ENCODE measurements at regions not wholly inside any gene's neighbourhood (a gene's known extent, or its start where the extent isn't known, plus 50 kb on each side); places are given as distances from the start of the nearest gene placed in this dataset.

DNA sequence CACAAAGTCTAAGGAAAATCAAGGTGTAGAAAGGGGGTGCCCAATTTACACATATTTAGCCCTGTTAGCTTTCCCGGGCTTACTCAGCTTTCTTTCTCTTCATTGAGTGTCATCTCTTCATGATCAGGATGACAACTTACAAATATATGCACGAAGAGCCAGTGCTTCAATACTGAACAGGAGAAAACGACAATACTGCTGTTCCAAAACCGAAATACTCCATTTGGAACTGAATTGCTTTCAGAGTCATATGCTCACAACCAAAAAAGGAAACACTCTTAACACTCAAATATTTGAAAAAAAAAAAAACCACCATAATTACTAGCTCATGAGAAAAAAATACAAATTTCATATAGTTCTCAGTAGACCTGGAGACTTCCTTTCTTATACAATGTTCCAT is 272.1 kb upstream of the DUSP10 start:
- Mint-ChIP-seq H3K27ac (no peak overlapping the region), H3K4me3 (no peak overlapping the region), H3K4me1 (peaks cover 13 to 15% of the 10 kb centered on the region in 2 experiments), H3K9me3 (peaks cover 5 to 10% of the 10 kb centered on the region in 2 experiments), H3K36me3 (ENCODE audit: insufficient read depth in 1 of 3, low read depth in 3 of 3) (peaks cover 0 to 5% (median 4%) of the 10 kb centered on the region in 3 experiments; a peak in 4 of 7 replicates), H3K27me3 (ENCODE audit: low read depth) (no peaks in the 10 kb centered on the region)
- H3K56ac ChIP-seq (ENCODE audit: insufficient read length, low read depth, low read length), result no peak overlapping the region
- H3K79me1 ChIP-seq (ENCODE audit: insufficient read depth, low read depth, low read length, poor library complexity, severe bottlenecking), result no peaks in the 10 kb centered on the region
- no peak overlapping the region for H3K27ac ChIP-seq (ENCODE audit: insufficient read length, low read depth, low read length)
- no peaks in the 10 kb centered on the region for H4K20me1 ChIP-seq (ENCODE audit: control insufficient read depth, insufficient read depth, insufficient read length)
- H2BK5ac ChIP-seq (ENCODE audit: insufficient read length, low read length), result no peak overlapping the region
- H3K4me1 ChIP-seq (ENCODE audit: insufficient read depth, low read length), result no peaks in the 10 kb centered on the region; the same call in 1 of the 2 replicates
- H4K91ac ChIP-seq (ENCODE audit: insufficient read length, low read depth, low read length), result no peak overlapping the region
- H3K9me3 ChIP-seq (ENCODE audit: control insufficient read depth, low read depth, low read length), result no peaks in the 10 kb centered on the region
- H3K79me2 ChIP-seq (ENCODE audit: insufficient read depth, low read length), result no peaks in the 10 kb centered on the region
- H4K8ac ChIP-seq (replicated peaks; ENCODE audit: insufficient read length, low read depth, low read length), result no peak overlapping the region
- no peak overlapping the region for H2BK12ac ChIP-seq (ENCODE audit: insufficient read length, low read depth, low read length)
- H3K9ac ChIP-seq (ENCODE audit: extremely low read depth, insufficient read length, low read length), result no peak overlapping the region
- H2BK120ac ChIP-seq (ENCODE audit: low read depth, low read length, poor library complexity, severe bottlenecking), result no peak overlapping the region
- no peak overlapping the region for H2BK20ac ChIP-seq (ENCODE audit: low read depth, low read length, poor library complexity, severe bottlenecking)
- no peaks in the 10 kb centered on the region for H3K23me2 ChIP-seq (ENCODE audit: insufficient read length, low read depth, low read length, poor library complexity, severe bottlenecking)
- H3K18ac ChIP-seq (ENCODE audit: insufficient read length, low read depth, low read length), result no peak overlapping the region
- H2BK15ac ChIP-seq (ENCODE audit: low read depth, low read length), result no peak overlapping the region
- H3T11ph ChIP-seq (ENCODE audit: low read length), result no peak overlapping the region
- no peak overlapping the region for H3K4me2 ChIP-seq (ENCODE audit: insufficient read depth, insufficient read length, low read length)
- H2AK5ac ChIP-seq (ENCODE audit: insufficient read length, low read length), result no peak overlapping the region
- H3K4ac ChIP-seq (ENCODE audit: low read depth, low read length), result no peak overlapping the region
- H3K14ac ChIP-seq (ENCODE audit: insufficient read depth, low read length), result no peak overlapping the region
- H3K23ac ChIP-seq (ENCODE audit: insufficient read length, low read depth, low read length), result no peak overlapping the region
- H4K5ac ChIP-seq (ENCODE audit: insufficient read length, low read depth, low read length), result no peak overlapping the region
- WGBS (ENCODE audit: extremely low coverage, insufficient read length, low lambda C conversion rate), result no CpG with 5 or more reads among the region's 4 CpGs
- H2AFZ ChIP-seq (ENCODE audit: low read length), result no peak overlapping the region
- TF ChIP-seq, protein P1, sequence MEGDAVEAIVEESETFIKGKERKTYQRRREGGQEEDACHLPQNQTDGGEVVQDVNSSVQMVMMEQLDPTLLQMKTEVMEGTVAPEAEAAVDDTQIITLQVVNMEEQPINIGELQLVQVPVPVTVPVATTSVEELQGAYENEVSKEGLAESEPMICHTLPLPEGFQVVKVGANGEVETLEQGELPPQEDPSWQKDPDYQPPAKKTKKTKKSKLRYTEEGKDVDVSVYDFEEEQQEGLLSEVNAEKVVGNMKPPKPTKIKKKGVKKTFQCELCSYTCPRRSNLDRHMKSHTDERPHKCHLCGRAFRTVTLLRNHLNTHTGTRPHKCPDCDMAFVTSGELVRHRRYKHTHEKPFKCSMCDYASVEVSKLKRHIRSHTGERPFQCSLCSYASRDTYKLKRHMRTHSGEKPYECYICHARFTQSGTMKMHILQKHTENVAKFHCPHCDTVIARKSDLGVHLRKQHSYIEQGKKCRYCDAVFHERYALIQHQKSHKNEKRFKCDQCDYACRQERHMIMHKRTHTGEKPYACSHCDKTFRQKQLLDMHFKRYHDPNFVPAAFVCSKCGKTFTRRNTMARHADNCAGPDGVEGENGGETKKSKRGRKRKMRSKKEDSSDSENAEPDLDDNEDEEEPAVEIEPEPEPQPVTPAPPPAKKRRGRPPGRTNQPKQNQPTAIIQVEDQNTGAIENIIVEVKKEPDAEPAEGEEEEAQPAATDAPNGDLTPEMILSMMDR (conservative IDR thresholded peaks at IDR 0.05), result no peak
- no peaks in the 10 kb centered on the region for H3K27me3 ChIP-seq (ENCODE audit: insufficient read depth, low read length)
- no peak for DNase-seq
